ENCODE measurements at regions not wholly inside any gene's neighbourhood (a gene's known extent, or its start where the extent isn't known, plus 50 kb on each side); places are given as distances from the start of the nearest gene placed in this dataset.
A peak's percentile ranks its signal among the peaks of the same experiment; 100 is the strongest.

DNA sequence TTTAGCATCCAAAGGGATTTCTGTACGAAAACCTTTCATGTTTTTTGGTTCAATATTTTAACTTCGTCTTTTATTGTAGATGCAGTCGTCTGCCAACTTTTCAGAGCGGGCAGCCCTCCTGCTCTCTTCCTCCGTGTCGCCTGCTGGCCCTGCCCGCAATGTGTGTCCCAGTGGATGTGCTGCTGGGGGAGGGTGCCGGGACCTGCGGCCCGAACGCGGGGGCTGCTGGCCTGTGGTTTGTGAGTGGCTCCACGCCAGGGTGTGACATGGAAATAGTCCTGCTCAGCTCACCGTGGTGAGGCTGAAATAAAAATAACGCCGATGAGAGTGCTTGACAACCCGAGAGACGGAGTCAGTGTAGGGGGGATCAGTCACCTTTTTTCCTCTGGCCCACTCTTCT lies 59.7 kb upstream of the GRPEL1 start:
- no peak for DNase-seq (ENCODE audit: low read depth)

DNA sequence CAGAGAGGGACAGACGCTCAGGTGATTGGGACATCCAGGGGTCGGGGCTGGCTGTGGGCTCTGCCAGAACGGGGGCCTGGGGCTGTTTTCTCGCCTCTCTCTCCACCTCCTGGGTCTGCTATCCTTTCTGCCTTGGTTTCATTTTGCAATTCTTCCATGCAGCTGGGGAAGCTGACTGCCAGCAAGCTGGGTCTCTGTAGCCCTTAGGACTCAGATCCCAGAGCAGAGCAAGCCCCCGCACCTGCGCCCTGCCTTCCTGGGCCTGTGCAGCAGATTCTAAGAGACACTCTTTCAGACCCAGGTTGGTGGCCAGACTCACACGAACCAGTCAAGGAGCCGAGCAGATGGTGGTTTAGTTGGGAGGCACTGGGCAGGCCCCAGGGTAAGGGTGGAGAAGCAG lies 59.1 kb upstream of the GRPEL1 start:
- DNase-seq (ENCODE audit: low read depth): no peak

DNA sequence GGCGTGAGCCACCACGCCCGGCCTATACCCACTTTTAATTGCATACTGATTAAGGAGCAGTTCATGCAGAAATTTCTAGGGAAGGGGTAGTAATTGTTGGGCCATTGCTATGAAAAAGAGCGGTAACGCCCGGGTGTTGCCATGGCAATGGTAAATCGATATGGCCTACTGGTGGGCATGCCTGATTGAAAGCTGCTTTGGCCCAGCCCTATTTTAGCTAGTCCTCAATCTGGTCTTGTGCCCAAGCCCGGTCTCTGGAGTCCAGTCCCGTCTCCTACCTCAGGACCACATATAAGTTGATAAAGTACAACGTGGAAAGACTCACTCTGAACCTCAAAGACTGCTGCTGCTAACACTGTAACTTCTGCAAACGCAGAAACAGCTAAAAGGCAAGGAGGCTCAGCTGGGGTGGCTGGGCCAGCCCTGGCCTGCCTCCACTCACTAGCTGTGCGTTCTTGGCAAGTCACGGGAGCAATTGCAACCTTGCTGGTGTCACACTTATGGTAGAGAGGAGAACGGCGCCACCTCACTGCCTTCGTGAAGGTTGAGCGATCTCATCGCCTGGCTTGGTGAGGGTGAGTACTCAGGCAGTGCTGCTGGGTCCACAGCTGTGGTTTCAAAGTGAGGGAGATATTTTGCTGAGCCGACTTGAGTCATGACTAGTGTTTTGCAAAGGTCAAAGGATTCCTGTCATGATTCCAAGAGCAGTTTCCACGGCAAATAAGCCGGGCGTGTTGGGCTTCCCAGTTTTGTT lies 57.0 kb upstream of the GRPEL1 start:
- peak; percentile 69 for DNase-seq (ENCODE audit: low read depth)

DNA sequence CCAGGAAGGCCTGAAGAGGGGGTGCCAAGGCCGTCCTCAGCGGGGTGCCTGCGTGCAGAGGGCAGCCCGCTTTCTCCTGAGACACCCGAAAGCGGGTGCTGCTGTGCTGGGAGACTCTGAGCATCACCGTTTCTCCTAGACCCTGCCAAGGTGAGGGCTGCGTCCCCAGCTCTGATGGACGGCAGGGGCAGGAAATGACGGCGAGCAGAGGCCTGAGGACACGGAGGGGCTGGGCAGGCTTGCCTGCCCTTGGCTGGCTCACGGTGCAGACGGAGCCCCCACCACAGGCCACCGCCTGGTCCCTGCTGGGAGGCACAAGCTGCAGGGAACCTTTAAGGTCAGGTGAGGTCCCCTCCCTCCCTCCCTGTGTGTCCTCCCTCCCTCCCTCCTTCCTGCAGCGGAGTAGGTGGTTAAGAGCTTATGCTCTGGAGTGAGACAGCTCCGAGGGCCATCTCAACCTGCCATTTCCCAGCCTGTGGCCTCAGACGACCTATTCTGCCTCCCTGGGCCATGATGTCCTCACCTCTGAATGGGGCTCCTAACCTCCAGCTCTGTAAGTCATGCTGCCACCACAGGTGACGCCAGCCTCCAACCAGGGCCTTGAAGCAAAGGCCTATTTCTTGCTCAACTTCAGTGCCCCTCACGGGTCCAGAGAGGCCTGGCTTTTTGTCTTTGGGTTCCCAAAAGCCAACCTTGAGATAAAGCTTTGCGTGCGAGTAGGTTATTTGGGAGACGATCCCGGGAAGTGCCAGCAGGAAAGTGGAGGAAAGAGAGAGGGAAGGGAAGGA lies 54.2 kb upstream of the GRPEL1 start:
- no peak for DNase-seq (ENCODE audit: low read depth)

DNA sequence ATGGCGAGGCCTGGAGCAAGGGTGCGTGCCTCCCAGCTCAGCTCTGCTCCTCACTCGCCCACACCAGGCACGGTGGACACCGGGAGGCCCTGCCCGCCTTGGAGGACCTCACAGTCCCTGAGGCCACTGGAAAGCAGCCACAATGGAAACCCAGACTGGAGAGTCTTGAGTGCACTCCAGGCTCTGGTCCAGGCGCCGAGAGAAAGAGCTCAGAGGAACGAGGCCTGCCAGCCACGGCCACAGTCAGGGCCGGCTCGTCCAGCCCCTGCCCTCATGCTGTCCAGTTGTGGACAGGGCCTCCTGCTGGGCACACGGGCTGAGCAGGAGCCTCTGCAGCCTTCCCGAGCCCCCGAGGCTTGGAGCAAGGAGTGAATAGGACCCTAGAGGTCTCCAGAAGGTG lies 53.3 kb upstream of the GRPEL1 start:
- DNase-seq (ENCODE audit: low read depth): no peak

DNA sequence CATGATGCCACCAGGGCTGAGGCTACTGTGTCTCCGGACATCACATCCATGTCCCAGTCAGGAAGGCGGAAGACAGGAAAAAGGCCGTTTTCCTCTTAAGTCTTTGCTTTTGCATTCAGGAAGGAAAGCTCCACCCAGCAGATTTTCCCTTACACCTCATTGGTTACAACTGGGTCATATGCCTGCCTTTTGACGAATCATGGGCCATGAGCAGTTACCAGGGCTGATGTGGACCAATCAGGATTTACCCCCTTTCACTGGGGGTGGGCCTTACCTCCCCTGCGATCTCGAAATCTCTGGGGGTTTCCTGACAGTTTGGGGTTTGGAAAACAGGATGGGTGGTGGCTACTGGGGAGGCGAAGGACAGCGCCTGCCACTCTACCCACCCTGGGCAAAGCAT lies 52.5 kb upstream of the GRPEL1 start:
- DNase-seq (ENCODE audit: low read depth): peak; percentile 31

DNA sequence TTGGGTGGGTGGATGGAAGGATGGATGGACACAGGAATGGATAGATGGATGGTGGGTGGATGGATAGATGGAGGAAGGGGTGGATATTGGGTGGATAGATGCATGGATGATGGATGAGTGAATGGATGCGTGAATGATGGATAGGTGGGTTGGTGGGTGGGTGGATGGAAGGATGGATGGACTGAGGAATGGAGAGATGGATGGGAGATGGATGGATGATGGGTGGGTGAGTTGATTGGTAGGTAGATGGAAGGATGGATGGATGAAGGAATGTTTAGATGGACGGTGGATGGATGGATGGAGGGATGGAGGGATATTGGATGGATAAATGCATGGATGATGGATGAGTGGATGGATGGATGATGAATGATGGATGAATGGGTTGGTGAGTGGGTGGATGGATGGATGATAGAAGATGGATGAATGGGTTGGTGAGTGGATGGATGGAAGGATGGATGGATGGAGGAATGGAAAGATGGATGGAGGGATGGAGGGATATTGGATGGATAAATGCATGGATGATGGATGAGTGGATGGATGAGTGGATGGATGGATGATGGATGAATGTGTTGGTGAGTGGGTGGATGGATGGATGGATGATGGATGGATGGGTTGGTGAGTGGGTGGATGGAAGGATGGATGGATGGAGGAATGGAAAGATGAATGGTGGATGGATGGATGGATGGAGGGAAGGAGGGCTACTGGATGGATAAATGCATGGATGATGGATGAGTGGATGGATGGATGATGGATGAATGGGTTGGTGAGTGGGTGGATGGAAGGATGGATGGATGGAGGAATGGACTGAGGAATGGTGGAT lies 50.4 kb upstream of the GRPEL1 start:
- DNase-seq (ENCODE audit: low read depth): no peak
